ENCODE measurements at regions not wholly inside any gene's neighbourhood (a gene's known extent, or its start where the extent isn't known, plus 50 kb on each side); places are given as distances from the start of the nearest gene placed in this dataset.
A peak's percentile ranks its signal among the peaks of the same experiment; 100 is the strongest.

GRCh38 chr14:42112108-42112507 is 505.4 kb downstream of the LRFN5 start:
- Histone ChIP-seq H3K9me3 (ENCODE audit: low read depth, low read length, poor library complexity, severe bottlenecking) (no peaks in the 10 kb centered on the region), H3K4me1 (ENCODE audit: insufficient read depth, low read length, poor library complexity, severe bottlenecking) (no peaks in the 10 kb centered on the region), H3K27me3 (replicated peaks; ENCODE audit: insufficient read depth, low read depth, low read length, poor library complexity) (no peaks in the 10 kb centered on the region), H3K4me3 (ENCODE audit: low read depth, low read length, poor library complexity, severe bottlenecking) (no peak overlapping the region), H3K36me3 (ENCODE audit: insufficient read depth, low read length, poor library complexity, severe bottlenecking) (no peaks in the 10 kb centered on the region), H3K27ac (ENCODE audit: low read depth, low read length, poor library complexity, severe bottlenecking) (no peak overlapping the region)
- DNase-seq (ENCODE audit: low spot score), result no peak
- ChIA-PET POLR2A (ENCODE audit: low non-redundant PET) (no interaction called here), CTCF (no interaction called here)
- intact Hi-C loops (cut with micrococcal nuclease; ENCODE audit: unreplicated experiment), result loop anchor here (10.0 kb wide), 2 partner anchors 1683 to 1783 kb away; no protein-coding TSS in a partner anchor
- TF ChIP-seq EZH2 (IDR thresholded peaks at IDR 0.05; ENCODE audit: borderline replicate concordance, low read depth, low read length, poor library complexity, severe bottlenecking), result no peak
- TF ChIP-seq, protein P1, sequence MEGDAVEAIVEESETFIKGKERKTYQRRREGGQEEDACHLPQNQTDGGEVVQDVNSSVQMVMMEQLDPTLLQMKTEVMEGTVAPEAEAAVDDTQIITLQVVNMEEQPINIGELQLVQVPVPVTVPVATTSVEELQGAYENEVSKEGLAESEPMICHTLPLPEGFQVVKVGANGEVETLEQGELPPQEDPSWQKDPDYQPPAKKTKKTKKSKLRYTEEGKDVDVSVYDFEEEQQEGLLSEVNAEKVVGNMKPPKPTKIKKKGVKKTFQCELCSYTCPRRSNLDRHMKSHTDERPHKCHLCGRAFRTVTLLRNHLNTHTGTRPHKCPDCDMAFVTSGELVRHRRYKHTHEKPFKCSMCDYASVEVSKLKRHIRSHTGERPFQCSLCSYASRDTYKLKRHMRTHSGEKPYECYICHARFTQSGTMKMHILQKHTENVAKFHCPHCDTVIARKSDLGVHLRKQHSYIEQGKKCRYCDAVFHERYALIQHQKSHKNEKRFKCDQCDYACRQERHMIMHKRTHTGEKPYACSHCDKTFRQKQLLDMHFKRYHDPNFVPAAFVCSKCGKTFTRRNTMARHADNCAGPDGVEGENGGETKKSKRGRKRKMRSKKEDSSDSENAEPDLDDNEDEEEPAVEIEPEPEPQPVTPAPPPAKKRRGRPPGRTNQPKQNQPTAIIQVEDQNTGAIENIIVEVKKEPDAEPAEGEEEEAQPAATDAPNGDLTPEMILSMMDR (conservative IDR thresholded peaks at IDR 0.05; ENCODE audit: low read depth, low read length), result no peak
- no TSS peak for BruUV-seq (replicated peaks)

- no peaks in the 10 kb centered on the region for H3K27me3 ChIP-seq (replicated peaks; ENCODE audit: insufficient read depth, low read depth, low read length, poor library complexity)
- H3K27ac ChIP-seq (ENCODE audit: low read depth, low read length, poor library complexity, severe bottlenecking), result no peak overlapping the region
- no TSS peak for BruUV-seq (replicated peaks)
- no peaks in the 10 kb centered on the region for H3K4me1 ChIP-seq (ENCODE audit: insufficient read depth, low read length, poor library complexity, severe bottlenecking)
- TF ChIP-seq, protein P1 (conservative IDR thresholded peaks at IDR 0.05; ENCODE audit: low read depth, low read length), result no peak
- no peak for TF ChIP-seq EZH2 (IDR thresholded peaks at IDR 0.05; ENCODE audit: borderline replicate concordance, low read depth, low read length, poor library complexity, severe bottlenecking)
- no peak for DNase-seq (ENCODE audit: low spot score)
- H3K4me3 ChIP-seq (ENCODE audit: low read depth, low read length, poor library complexity, severe bottlenecking), result no peak overlapping the region
- intact Hi-C loops (cut with micrococcal nuclease; ENCODE audit: unreplicated experiment), result loop anchor here (10.0 kb wide), 2 partner anchors 1683 to 1783 kb away; no protein-coding TSS in a partner anchor
- H3K36me3 ChIP-seq (ENCODE audit: insufficient read depth, low read length, poor library complexity, severe bottlenecking), result no peaks in the 10 kb centered on the region
- POLR2A ChIA-PET (ENCODE audit: low non-redundant PET), result no interaction called here
- no peaks in the 10 kb centered on the region for H3K9me3 ChIP-seq (ENCODE audit: low read depth, low read length, poor library complexity, severe bottlenecking)
- CTCF ChIA-PET, result no interaction called here
Observed at GRCh38 chr14:42111355-42111754, 504.7 kb downstream of the LRFN5 start.

DNA sequence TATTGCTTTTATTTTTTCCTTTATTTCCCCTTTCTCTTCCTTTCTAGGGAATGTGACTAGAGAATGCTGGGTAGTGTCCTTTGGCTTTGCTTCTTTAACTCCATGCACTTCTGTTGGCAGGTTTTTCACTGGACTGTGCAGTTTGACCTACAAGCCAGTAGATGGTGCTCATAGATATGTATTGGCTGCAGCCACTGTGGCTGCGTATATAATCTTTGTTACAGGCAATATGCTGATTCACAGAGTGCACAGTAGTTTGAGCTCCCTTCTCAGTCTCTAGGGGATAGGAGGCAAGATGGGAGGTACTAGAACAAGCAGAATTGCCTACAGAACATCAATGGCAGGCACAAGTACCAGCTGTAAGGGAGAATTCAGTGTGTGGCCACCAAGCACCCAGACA is 503.5 kb downstream of the LRFN5 start:
- peak; percentile 74 for DNase-seq (ENCODE audit: low spot score)
- Histone ChIP-seq H3K4me3 (ENCODE audit: low read depth, low read length, poor library complexity, severe bottlenecking) (no peak overlapping the region), H3K27me3 (replicated peaks; ENCODE audit: insufficient read depth, low read depth, low read length, poor library complexity) (no peaks in the 10 kb centered on the region), H3K9me3 (ENCODE audit: low read depth, low read length, poor library complexity, severe bottlenecking) (no peaks in the 10 kb centered on the region), H3K36me3 (ENCODE audit: insufficient read depth, low read length, poor library complexity, severe bottlenecking) (no peaks in the 10 kb centered on the region), H3K27ac (ENCODE audit: low read depth, low read length, poor library complexity, severe bottlenecking) (no peak overlapping the region), H3K4me1 (ENCODE audit: insufficient read depth, low read length, poor library complexity, severe bottlenecking) (no peaks in the 10 kb centered on the region)
- BruUV-seq (replicated peaks), result no TSS peak
- CTCF ChIA-PET, result interaction anchor here (0.6 kb wide), 1 partner anchor 1083 kb away, joined by 4 read pairs; no protein-coding TSS in a partner anchor
- POLR2A ChIA-PET (ENCODE audit: low non-redundant PET), result no interaction called here
- intact Hi-C loops (cut with micrococcal nuclease; ENCODE audit: unreplicated experiment), result loop anchor here (10.0 kb wide), 2 partner anchors 1685 to 1785 kb away; no protein-coding TSS in a partner anchor
- TF ChIP-seq, protein P1 (conservative IDR thresholded peaks at IDR 0.05; ENCODE audit: low read depth, low read length), result peak; percentile 73
- TF ChIP-seq EZH2 (IDR thresholded peaks at IDR 0.05; ENCODE audit: borderline replicate concordance, low read depth, low read length, poor library complexity, severe bottlenecking), result no peak
